ENCODE measurements at regions not wholly inside any gene's neighbourhood (a gene's known extent, or its start where the extent isn't known, plus 50 kb on each side); places are given as distances from the start of the nearest gene placed in this dataset.

GRCh38 chr5:27639005-27639612 is 600.7 kb upstream of the CDH9 start:
- 62 to 76% (median 65%) methylated on average over 6 of the region's 6 CpGs for WGBS, 3 donors
- no peaks in the 10 kb centered on the region for H3K27me3 ChIP-seq (ENCODE audit: control insufficient read depth in 3 of 3, insufficient read depth in 3 of 3, low read length in 3 of 3)

GRCh38 chr5:27619982-27620381 is 581.6 kb upstream of the CDH9 start:
- FAIRE-seq (no peak), DNase-seq (no peak)
- WGBS, 3 donors = 83 to 90% (median 90%) methylated on average over 2 of the region's 2 CpGs
- Histone ChIP-seq H3K9me3 (ENCODE audit: control insufficient read depth in 2 of 2, insufficient read depth in 1 of 2, low read depth in 1 of 2, low read length in 1 of 2) (peaks cover 2 to 8% of the 10 kb centered on the region in 2 donors), H3K36me3 (ENCODE audit: control insufficient read depth in 3 of 3, insufficient read depth in 2 of 3, low read depth in 1 of 3, low read length in 3 of 3) (no peaks in the 10 kb centered on the region), H3K4me3 (ENCODE audit: low read depth in 1 of 3, low read length in 3 of 3) (no peak overlapping the region), H3K4me1 (ENCODE audit: control insufficient read depth in 3 of 3, insufficient read depth in 2 of 3, low read depth in 1 of 3, low read length in 2 of 3) (no peaks in the 10 kb centered on the region), H3K27me3 (ENCODE audit: control insufficient read depth in 3 of 3, insufficient read depth in 3 of 3, low read length in 3 of 3) (no peaks in the 10 kb centered on the region), H3K27ac (ENCODE audit: low read depth in 1 of 3, low read length in 2 of 3) (no peak overlapping the region)

More at GRCh38 chr5:27639005-27639612, 600.7 kb upstream of the CDH9 start:
- Histone ChIP-seq H3K27ac (ENCODE audit: low read depth in 1 of 3, low read length in 2 of 3) (no peak overlapping the region), H3K4me3 (ENCODE audit: low read depth in 1 of 3, low read length in 3 of 3) (no peak overlapping the region), H3K4me1 (ENCODE audit: control insufficient read depth in 3 of 3, insufficient read depth in 2 of 3, low read depth in 1 of 3, low read length in 2 of 3) (no peaks in the 10 kb centered on the region), H3K36me3 (ENCODE audit: control insufficient read depth in 3 of 3, insufficient read depth in 2 of 3, low read depth in 1 of 3, low read length in 3 of 3) (no peaks in the 10 kb centered on the region), H3K9me3 (ENCODE audit: control insufficient read depth in 2 of 2, insufficient read depth in 1 of 2, low read depth in 1 of 2, low read length in 1 of 2) (peaks cover 0 to 11% of the 10 kb centered on the region in 2 donors)
- FAIRE-seq = no peak
- no peak for DNase-seq

DNA sequence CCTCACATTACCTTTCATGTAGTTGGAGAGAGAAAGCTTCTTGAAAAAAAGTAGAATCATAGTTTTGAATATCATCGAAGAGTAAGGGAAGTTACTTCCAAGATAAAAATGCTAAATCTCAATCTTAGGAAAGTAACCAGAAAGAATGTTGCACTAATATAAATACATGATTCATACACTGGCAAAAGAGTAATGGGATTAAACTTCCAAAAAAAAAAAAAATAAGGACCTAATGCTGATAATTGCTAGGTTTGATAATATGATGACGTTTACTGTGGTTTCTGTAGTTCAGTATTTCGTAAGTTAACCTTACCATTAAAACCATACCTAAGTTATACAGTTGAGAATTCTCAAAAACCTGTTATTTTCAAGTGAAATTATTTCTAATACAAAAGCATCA is 573.8 kb upstream of the CDH9 start:
- Histone ChIP-seq H3K9me3 (ENCODE audit: control insufficient read depth in 2 of 2, insufficient read depth in 1 of 2, low read depth in 1 of 2, low read length in 1 of 2) (peaks cover 0 to 7% of the 10 kb centered on the region in 2 donors), H3K27me3 (ENCODE audit: control insufficient read depth in 3 of 3, insufficient read depth in 3 of 3, low read length in 3 of 3) (no peaks in the 10 kb centered on the region), H3K4me3 (ENCODE audit: low read depth in 1 of 3, low read length in 3 of 3) (no peak overlapping the region), H3K27ac (ENCODE audit: low read depth in 1 of 3, low read length in 2 of 3) (no peak overlapping the region), H3K36me3 (ENCODE audit: control insufficient read depth in 3 of 3, insufficient read depth in 2 of 3, low read depth in 1 of 3, low read length in 3 of 3) (no peaks in the 10 kb centered on the region), H3K4me1 (ENCODE audit: control insufficient read depth in 3 of 3, insufficient read depth in 2 of 3, low read depth in 1 of 3, low read length in 2 of 3) (no peaks in the 10 kb centered on the region)
- DNase-seq (no peak), FAIRE-seq (no peak)
- WGBS, 3 donors = 40 to 59% (median 55%) methylated on average over 3 of the region's 3 CpGs

DNA sequence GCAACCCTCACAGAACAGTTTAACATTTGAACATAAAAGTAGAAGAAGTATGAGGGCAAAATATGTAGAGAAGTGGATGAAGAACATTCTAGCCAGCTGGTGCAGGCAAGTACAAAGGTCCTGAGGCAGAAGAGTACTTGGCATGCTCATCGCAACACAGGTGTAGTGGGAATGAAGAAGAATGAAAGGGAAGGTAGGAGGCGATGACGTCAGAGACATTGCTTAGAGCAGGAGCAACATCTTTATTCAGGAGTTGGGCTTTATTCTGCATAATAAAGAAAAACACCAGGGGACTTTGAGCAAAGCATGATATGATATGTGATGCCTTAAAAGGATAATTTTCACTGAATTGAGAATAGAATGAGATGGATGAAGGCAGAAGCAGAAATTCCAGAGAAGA is 570.6 kb upstream of the CDH9 start:
- no peaks in the 10 kb centered on the region for H3K27me3 ChIP-seq (ENCODE audit: control insufficient read depth in 3 of 3, insufficient read depth in 3 of 3, low read length in 3 of 3)
- DNase-seq = no peak

GRCh38 chr5:27598576-27598975 is 560.2 kb upstream of the CDH9 start:
- no peak for DNase-seq
- no peaks in the 10 kb centered on the region for H3K27me3 ChIP-seq (ENCODE audit: control insufficient read depth in 3 of 3, insufficient read depth in 3 of 3, low read length in 3 of 3)
- H3K4me3 ChIP-seq (ENCODE audit: low read depth in 1 of 3, low read length in 3 of 3) = no peak overlapping the region
- no peaks in the 10 kb centered on the region for H3K9me3 ChIP-seq (ENCODE audit: control insufficient read depth in 2 of 2, insufficient read depth in 1 of 2, low read depth in 1 of 2, low read length in 1 of 2)
- no peak overlapping the region for H3K27ac ChIP-seq (ENCODE audit: low read depth in 1 of 3, low read length in 2 of 3)
- H3K4me1 ChIP-seq (ENCODE audit: control insufficient read depth in 3 of 3, insufficient read depth in 2 of 3, low read depth in 1 of 3, low read length in 2 of 3) = no peaks in the 10 kb centered on the region
- FAIRE-seq = no peak
- no peaks in the 10 kb centered on the region for H3K36me3 ChIP-seq (ENCODE audit: control insufficient read depth in 3 of 3, insufficient read depth in 2 of 3, low read depth in 1 of 3, low read length in 3 of 3)

More for the DNA sequence above, 570.6 kb upstream of the CDH9 start:
- no peaks in the 10 kb centered on the region for H3K36me3 ChIP-seq (ENCODE audit: control insufficient read depth in 3 of 3, insufficient read depth in 2 of 3, low read depth in 1 of 3, low read length in 3 of 3)
- H3K9me3 ChIP-seq (ENCODE audit: control insufficient read depth in 2 of 2, insufficient read depth in 1 of 2, low read depth in 1 of 2, low read length in 1 of 2) = no peaks in the 10 kb centered on the region
- H3K27ac ChIP-seq (ENCODE audit: low read depth in 1 of 3, low read length in 2 of 3) = no peak overlapping the region
- 84 to 94% (median 91%) methylated on average over 3 of the region's 3 CpGs for WGBS, 3 donors
- FAIRE-seq = no peak
- H3K4me3 ChIP-seq (ENCODE audit: low read depth in 1 of 3, low read length in 3 of 3) = no peak overlapping the region
- H3K4me1 ChIP-seq (ENCODE audit: control insufficient read depth in 3 of 3, insufficient read depth in 2 of 3, low read depth in 1 of 3, low read length in 2 of 3) = no peaks in the 10 kb centered on the region

- Histone ChIP-seq H3K27me3 (ENCODE audit: control insufficient read depth in 3 of 3, insufficient read depth in 3 of 3, low read length in 3 of 3) (no peaks in the 10 kb centered on the region), H3K27ac (ENCODE audit: low read depth in 1 of 3, low read length in 2 of 3) (no peak overlapping the region), H3K4me3 (ENCODE audit: low read depth in 1 of 3, low read length in 3 of 3) (no peak overlapping the region), H3K4me1 (ENCODE audit: control insufficient read depth in 3 of 3, insufficient read depth in 2 of 3, low read depth in 1 of 3, low read length in 2 of 3) (no peaks in the 10 kb centered on the region), H3K9me3 (ENCODE audit: control insufficient read depth in 2 of 2, insufficient read depth in 1 of 2, low read depth in 1 of 2, low read length in 1 of 2) (peaks cover 0 to 4% of the 10 kb centered on the region in 2 donors), H3K36me3 (ENCODE audit: control insufficient read depth in 3 of 3, insufficient read depth in 2 of 3, low read depth in 1 of 3, low read length in 3 of 3) (no peaks in the 10 kb centered on the region)
- FAIRE-seq (no peak), DNase-seq (no peak)
- 55 to 65% (median 55%) methylated on average over 2 of the region's 2 CpGs for WGBS, 3 donors
Measured at GRCh38 chr5:27594141-27594540, 555.8 kb upstream of the CDH9 start.

DNA sequence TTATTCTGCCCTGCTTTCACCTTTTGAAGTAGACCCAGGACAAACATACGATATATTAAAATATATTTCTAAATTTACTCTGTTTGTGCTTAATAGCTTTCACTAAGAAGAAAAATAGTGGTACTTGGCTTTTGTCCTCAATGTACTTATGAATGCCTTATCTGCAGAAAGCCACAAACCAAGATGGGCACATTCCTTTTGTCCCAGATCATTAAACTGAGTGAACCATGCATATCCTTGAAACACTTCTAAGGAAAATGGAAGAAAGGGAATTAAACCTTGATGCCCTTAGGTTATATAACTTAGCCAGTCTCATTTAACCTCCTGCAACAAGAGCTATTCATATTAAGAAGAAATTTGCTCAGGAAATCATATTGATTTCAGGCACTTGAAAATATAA is 553.8 kb upstream of the CDH9 start:
- no peaks in the 10 kb centered on the region for H3K27me3 ChIP-seq (ENCODE audit: control insufficient read depth in 3 of 3, insufficient read depth in 3 of 3, low read length in 3 of 3)
- 33 to 88% (median 79%) methylated on average over 1 of the region's 1 CpG for WGBS, 3 donors
- DNase-seq = no peak
- H3K36me3 ChIP-seq (ENCODE audit: control insufficient read depth in 3 of 3, insufficient read depth in 2 of 3, low read depth in 1 of 3, low read length in 3 of 3) = no peaks in the 10 kb centered on the region
- H3K4me1 ChIP-seq (ENCODE audit: control insufficient read depth in 3 of 3, insufficient read depth in 2 of 3, low read depth in 1 of 3, low read length in 2 of 3) = no peaks in the 10 kb centered on the region
- H3K4me3 ChIP-seq (ENCODE audit: low read depth in 1 of 3, low read length in 3 of 3) = no peak overlapping the region
- H3K9me3 ChIP-seq (ENCODE audit: control insufficient read depth in 2 of 2, insufficient read depth in 1 of 2, low read depth in 1 of 2, low read length in 1 of 2) = peaks cover 0 to 4% of the 10 kb centered on the region in 2 donors
- no peak overlapping the region for H3K27ac ChIP-seq (ENCODE audit: low read depth in 1 of 3, low read length in 2 of 3)
- FAIRE-seq = no peak

DNA sequence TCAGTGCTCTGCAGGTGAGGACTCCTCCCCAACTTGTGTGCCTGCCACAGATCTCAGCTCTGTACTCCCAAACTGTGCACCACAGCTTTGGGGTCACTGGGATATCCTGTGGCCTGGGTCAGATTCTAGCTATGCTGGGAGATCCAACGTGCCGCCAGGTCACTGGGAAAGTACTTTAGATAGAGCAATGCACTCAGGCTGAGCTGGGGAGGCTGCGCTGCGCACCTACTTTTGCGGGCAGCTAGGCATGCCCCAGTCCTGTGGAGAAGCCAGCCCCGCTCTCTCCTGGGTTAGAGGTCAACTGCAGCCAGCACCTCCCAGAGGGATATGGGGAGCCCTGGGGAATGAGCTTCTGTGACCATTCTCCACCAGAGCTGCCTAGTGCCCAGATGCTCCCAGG is 552.1 kb upstream of the CDH9 start:
- Histone ChIP-seq H3K27me3 (ENCODE audit: control insufficient read depth in 3 of 3, insufficient read depth in 3 of 3, low read length in 3 of 3) (no peaks in the 10 kb centered on the region), H3K9me3 (ENCODE audit: control insufficient read depth in 2 of 2, insufficient read depth in 1 of 2, low read depth in 1 of 2, low read length in 1 of 2) (peaks cover 0 to 4% of the 10 kb centered on the region in 2 donors), H3K4me3 (ENCODE audit: low read depth in 1 of 3, low read length in 3 of 3) (no peak overlapping the region), H3K4me1 (ENCODE audit: control insufficient read depth in 3 of 3, insufficient read depth in 2 of 3, low read depth in 1 of 3, low read length in 2 of 3) (no peaks in the 10 kb centered on the region), H3K27ac (ENCODE audit: low read depth in 1 of 3, low read length in 2 of 3) (no peak overlapping the region), H3K36me3 (ENCODE audit: control insufficient read depth in 3 of 3, insufficient read depth in 2 of 3, low read depth in 1 of 3, low read length in 3 of 3) (no peaks in the 10 kb centered on the region)
- DNase-seq (no peak), FAIRE-seq (no peak)
- 95 to 97% (median 96%) methylated on average over 5 to 6 of the region's 6 CpGs for WGBS, 3 donors

- Histone ChIP-seq H3K27ac (ENCODE audit: low read depth in 1 of 3, low read length in 2 of 3) (no peak overlapping the region), H3K27me3 (ENCODE audit: control insufficient read depth in 3 of 3, insufficient read depth in 3 of 3, low read length in 3 of 3) (no peaks in the 10 kb centered on the region), H3K4me3 (ENCODE audit: low read depth in 1 of 3, low read length in 3 of 3) (no peak overlapping the region), H3K4me1 (ENCODE audit: control insufficient read depth in 3 of 3, insufficient read depth in 2 of 3, low read depth in 1 of 3, low read length in 2 of 3) (no peaks in the 10 kb centered on the region), H3K9me3 (ENCODE audit: control insufficient read depth in 2 of 2, insufficient read depth in 1 of 2, low read depth in 1 of 2, low read length in 1 of 2) (peaks cover 0 to 1% of the 10 kb centered on the region in 2 donors), H3K36me3 (ENCODE audit: control insufficient read depth in 3 of 3, insufficient read depth in 2 of 3, low read depth in 1 of 3, low read length in 3 of 3) (no peaks in the 10 kb centered on the region)
- peak; percentile 19 for FAIRE-seq
- DNase-seq = no peak
Measured at GRCh38 chr5:27578279-27578678, 539.9 kb upstream of the CDH9 start.

All from small intestine (tissue), 7 donors.